ENCODE measurements at regions not wholly inside any gene's neighbourhood (a gene's known extent, or its start where the extent isn't known, plus 50 kb on each side); places are given as distances from the start of the nearest gene placed in this dataset.

- TF ChIP-seq EZH2 (IDR thresholded peaks at IDR 0.05; ENCODE audit: low read depth, unreplicated experiment) = no peak
- no peak for TF ChIP-seq ZNF114 (CRISPR knock-in tag; IDR thresholded peaks at IDR 0.05)
These were observed 2545.3 kb downstream of the PCDH9 start (continued) for GRCh38 chr13:64684685-64685431.

DNA sequence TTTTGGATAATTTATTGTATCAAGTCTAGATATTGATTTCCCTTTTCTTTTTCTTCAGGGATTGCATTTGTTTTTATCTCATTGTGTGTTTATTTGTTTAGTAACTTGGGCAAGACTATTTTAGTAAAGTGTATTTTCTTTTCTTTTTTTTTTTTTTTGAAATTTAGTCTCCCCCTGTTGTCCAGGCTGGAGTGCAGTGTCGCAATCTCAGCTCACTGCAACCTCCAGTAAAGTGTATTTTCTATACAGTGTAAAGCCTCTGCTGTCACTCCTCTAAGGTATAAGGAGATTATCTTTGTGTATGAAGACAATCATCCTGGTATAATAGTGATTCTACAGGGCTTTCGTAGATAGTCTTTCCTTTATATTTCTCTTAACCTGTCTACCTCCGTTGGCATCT, 2546.0 kb downstream of the PCDH9 start:
- Histone ChIP-seq H3K4me3 (no peak overlapping the region), H2AFZ (peak overlapping the region; percentile 75), H4K20me1 (replicated peaks; ENCODE audit: insufficient read depth) (no peaks in the 10 kb centered on the region), H3K4me2 (peak overlapping the region; percentile 64), H3K9me2 (ENCODE audit: insufficient read depth) (0 out of 2 replicates have a peak, but pooled peaks cover 3% of the 10 kb centered on the region), H3F3A (replicated peaks; ENCODE audit: low read depth) (no peaks in the 10 kb centered on the region), H3K36me3 (ENCODE audit: insufficient read depth) (no peaks in the 10 kb centered on the region), H3K27me3 (ENCODE audit: insufficient read depth) (no peaks in the 10 kb centered on the region), H3K79me2 (replicated peaks; ENCODE audit: insufficient read depth) (no peaks in the 10 kb centered on the region), H3K27ac (ENCODE audit: low read depth) (peak overlapping the region; percentile 80; the same call in 1 of the 2 replicates), H3K4me1 (ENCODE audit: insufficient read depth) (peaks cover 28% of the 10 kb centered on the region)
- Mint-ChIP-seq H3K36me3 (ENCODE audit: low read depth) (peaks cover 12% of the 10 kb centered on the region; the same call in 2 of the 3 replicates), H3K4me3 (no peak overlapping the region), H3K4me1 (peaks cover 33% of the 10 kb centered on the region), H3K27ac (peak overlapping the region; percentile 81), H3K9me3 (peaks cover 5% of the 10 kb centered on the region; the same call in 1 of the 3 replicates), H3K27me3 (ENCODE audit: insufficient read depth, low read depth, poor library complexity) (peaks cover 2% of the 10 kb centered on the region)
- ATAC-seq (no peak; the same call in 1 of the 3 replicates), DNase-seq (ENCODE audit: low spot score) (no peak)
- no peak for TF ChIP-seq EZH2 (IDR thresholded peaks at IDR 0.05; ENCODE audit: low read depth, unreplicated experiment)
- no peak for TF ChIP-seq EZH2phosphoT487 (IDR thresholded peaks at IDR 0.05; ENCODE audit: unreplicated experiment)
- TF ChIP-seq NANOG (IDR thresholded peaks at IDR 0.05; ENCODE audit: borderline replicate concordance) = no peak
- TF ChIP-seq JUNB (IDR thresholded peaks at IDR 0.05; ENCODE audit: unreplicated experiment) = no peak
- TF ChIP-seq CREB1 (CRISPR knock-in tag; IDR thresholded peaks at IDR 0.05; ENCODE audit: low read depth) = no peak
- TF ChIP-seq ZNF331 (CRISPR knock-in tag; IDR thresholded peaks at IDR 0.05; ENCODE audit: low read depth) = no peak
- TF ChIP-seq STAT1 (IDR thresholded peaks at IDR 0.05; ENCODE audit: unreplicated experiment) = no peak
- no peak for TF ChIP-seq POLR2AphosphoS5 (IDR thresholded peaks at IDR 0.05; ENCODE audit: low read depth)
- no peak for TF ChIP-seq CTCF (conservative IDR thresholded peaks at IDR 0.05; ENCODE audit: low read depth in 2 of 2)
- TF ChIP-seq, protein P1, sequence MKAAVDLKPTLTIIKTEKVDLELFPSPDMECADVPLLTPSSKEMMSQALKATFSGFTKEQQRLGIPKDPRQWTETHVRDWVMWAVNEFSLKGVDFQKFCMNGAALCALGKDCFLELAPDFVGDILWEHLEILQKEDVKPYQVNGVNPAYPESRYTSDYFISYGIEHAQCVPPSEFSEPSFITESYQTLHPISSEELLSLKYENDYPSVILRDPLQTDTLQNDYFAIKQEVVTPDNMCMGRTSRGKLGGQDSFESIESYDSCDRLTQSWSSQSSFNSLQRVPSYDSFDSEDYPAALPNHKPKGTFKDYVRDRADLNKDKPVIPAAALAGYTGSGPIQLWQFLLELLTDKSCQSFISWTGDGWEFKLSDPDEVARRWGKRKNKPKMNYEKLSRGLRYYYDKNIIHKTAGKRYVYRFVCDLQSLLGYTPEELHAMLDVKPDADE (IDR thresholded peaks at IDR 0.05) = no peak
- TF ChIP-seq REST (IDR thresholded peaks at IDR 0.05; ENCODE audit: unreplicated experiment) = no peak
- no peak for TF ChIP-seq ZNF114 (CRISPR knock-in tag; IDR thresholded peaks at IDR 0.05)

Data from GM23338 (cell line).